ENCODE measurements at regions not wholly inside any gene's neighbourhood (a gene's known extent, or its start where the extent isn't known, plus 50 kb on each side); places are given as distances from the start of the nearest gene placed in this dataset.

DNA sequence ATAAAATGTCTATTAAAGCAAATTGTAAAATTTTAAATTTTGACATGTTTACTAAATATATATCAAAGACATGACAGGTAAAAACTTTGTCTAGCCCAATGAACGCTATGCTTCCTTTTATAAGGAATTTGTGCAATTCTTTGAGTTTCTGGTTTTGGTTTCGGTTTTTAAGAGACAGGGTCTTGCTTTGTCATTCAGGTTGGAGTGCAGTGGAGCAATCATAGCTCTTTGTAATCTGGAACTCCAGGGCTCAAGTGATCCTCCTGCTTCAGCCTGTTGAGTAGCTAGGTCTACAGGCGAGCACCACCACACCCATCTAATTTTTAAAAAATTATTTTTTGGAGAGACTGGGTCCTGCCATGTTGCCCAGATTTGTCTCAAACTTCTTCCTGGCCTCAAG lies 60.7 kb downstream of the BLTP1 start:
- no peak overlapping the region for H3K9ac ChIP-seq (replicated peaks; ENCODE audit: extremely low read depth, insufficient read depth, low read length)
- H3K9me1 ChIP-seq (replicated peaks; ENCODE audit: control insufficient read depth, extremely low read depth, insufficient read depth, low read length), result no peaks in the 10 kb centered on the region
- H3K27ac ChIP-seq (ENCODE audit: insufficient read depth, low read depth, low read length), result no peak overlapping the region
- no peaks in the 10 kb centered on the region for H3K4me1 ChIP-seq (ENCODE audit: control insufficient read depth, extremely low read depth, insufficient read depth, low read length)
- TF ChIP-seq EZH2 (IDR thresholded peaks at IDR 0.05; ENCODE audit: borderline replicate concordance, low read depth, low read length, severe bottlenecking) (no peak), GATA2 (IDR thresholded peaks at IDR 0.05; ENCODE audit: insufficient read depth, insufficient read length, low read depth, low read length) (no peak), POLR2AphosphoS5 (IDR thresholded peaks at IDR 0.05; ENCODE audit: insufficient read depth, low read depth, low read length) (no peak), MYC (IDR thresholded peaks at IDR 0.05; ENCODE audit: low read depth, low read length) (no peak), POLR2A (IDR thresholded peaks at IDR 0.05; ENCODE audit: low read depth, low read length) (no peak), FOS (IDR thresholded peaks at IDR 0.05; ENCODE audit: borderline replicate concordance, insufficient read depth, low read length) (no peak), JUN (IDR thresholded peaks at IDR 0.05; ENCODE audit: borderline replicate concordance, insufficient read depth, insufficient read length, low read depth) (no peak)
- TF ChIP-seq, protein P1, sequence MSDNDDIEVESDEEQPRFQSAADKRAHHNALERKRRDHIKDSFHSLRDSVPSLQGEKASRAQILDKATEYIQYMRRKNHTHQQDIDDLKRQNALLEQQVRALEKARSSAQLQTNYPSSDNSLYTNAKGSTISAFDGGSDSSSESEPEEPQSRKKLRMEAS (IDR thresholded peaks at IDR 0.05; ENCODE audit: insufficient read depth, insufficient read length), result no peak
- TF ChIP-seq, protein P2, sequence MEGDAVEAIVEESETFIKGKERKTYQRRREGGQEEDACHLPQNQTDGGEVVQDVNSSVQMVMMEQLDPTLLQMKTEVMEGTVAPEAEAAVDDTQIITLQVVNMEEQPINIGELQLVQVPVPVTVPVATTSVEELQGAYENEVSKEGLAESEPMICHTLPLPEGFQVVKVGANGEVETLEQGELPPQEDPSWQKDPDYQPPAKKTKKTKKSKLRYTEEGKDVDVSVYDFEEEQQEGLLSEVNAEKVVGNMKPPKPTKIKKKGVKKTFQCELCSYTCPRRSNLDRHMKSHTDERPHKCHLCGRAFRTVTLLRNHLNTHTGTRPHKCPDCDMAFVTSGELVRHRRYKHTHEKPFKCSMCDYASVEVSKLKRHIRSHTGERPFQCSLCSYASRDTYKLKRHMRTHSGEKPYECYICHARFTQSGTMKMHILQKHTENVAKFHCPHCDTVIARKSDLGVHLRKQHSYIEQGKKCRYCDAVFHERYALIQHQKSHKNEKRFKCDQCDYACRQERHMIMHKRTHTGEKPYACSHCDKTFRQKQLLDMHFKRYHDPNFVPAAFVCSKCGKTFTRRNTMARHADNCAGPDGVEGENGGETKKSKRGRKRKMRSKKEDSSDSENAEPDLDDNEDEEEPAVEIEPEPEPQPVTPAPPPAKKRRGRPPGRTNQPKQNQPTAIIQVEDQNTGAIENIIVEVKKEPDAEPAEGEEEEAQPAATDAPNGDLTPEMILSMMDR (IDR thresholded peaks at IDR 0.05; ENCODE audit: extremely low read depth in 1 of 2, insufficient read depth in 1 of 2, low read depth in 1 of 2, low read length in 2 of 2), result no peak
- dilution Hi-C loops (cut with MboI; ENCODE audit: extremely low pct_ligation_motif_present, low sequenced_read_pairs) (no loop called here), intact Hi-C loops (cut with micrococcal nuclease) (no loop called here)
- peaks cover 0 to 5% of the 10 kb centered on the region in 2 experiments for H3K36me3 ChIP-seq (ENCODE audit: control insufficient read depth in 2 of 2, extremely low read depth in 1 of 2, insufficient read depth in 2 of 2, low read length in 2 of 2)
- H3K27me3 ChIP-seq (ENCODE audit: control insufficient read depth in 2 of 2, insufficient read depth in 2 of 2, low read length in 2 of 2), result no peaks in the 10 kb centered on the region
- no TSS peak for BruUV-seq (replicated peaks)
- no peaks in the 10 kb centered on the region for H3K79me2 ChIP-seq (ENCODE audit: control insufficient read depth, insufficient read depth, low read length)
- FAIRE-seq, result no peak
- DNase-seq (ENCODE audit: low read depth, low spot score), result no peak
- peaks cover 2% of the 10 kb centered on the region for H4K20me1 ChIP-seq (replicated peaks; ENCODE audit: control insufficient read depth, extremely low read depth, insufficient read depth, low read length)
- H3K4me2 ChIP-seq (ENCODE audit: insufficient read depth, low read length), result no peak overlapping the region
- ChIA-PET POLR2A (no interaction called here), CTCF (interaction anchor here (1.0 kb wide), 1 partner anchor 14 kb away, joined by 3 read pairs; no protein-coding TSS in a partner anchor)
- no peak overlapping the region for H3K4me3 ChIP-seq (replicated peaks in 1 of 3; ENCODE audit: insufficient read depth in 1 of 3, low read depth in 1 of 3, low read length in 3 of 3)
- H2AFZ ChIP-seq (ENCODE audit: low read depth, low read length), result no peak overlapping the region
- no peaks in the 10 kb centered on the region for H3K9me3 ChIP-seq (replicated peaks; ENCODE audit: control insufficient read depth, insufficient read depth, low read length)
